MM.1S (cell line): ENCODE measurements at regions not wholly inside any gene's neighbourhood (a gene's known extent, or its start where the extent isn't known, plus 50 kb on each side); places are given as distances from the start of the nearest gene placed in this dataset.

Source experiments
- DNase-seq: peaks from one replicate; pipeline ENCODE4 v3.0.0-alpha.2; 2015
- H2AFZ ChIP-seq: fragments of 300-600 bp; sonication (generic); 2 replicates; pipeline ENCODE4 v1.6.0; 2016; ENCODE audit warnings: antibody characterized with exemption, low read length
- H3F3A ChIP-seq: fragments of 300-600 bp; sonication (generic); 2 replicates; pipeline ENCODE4 v1.6.1; 2016; ENCODE audit warnings: mild to moderate bottlenecking, antibody characterized with exemption, low read length, moderate library complexity, mixed read lengths; ENCODE audit not compliant: insufficient read depth
- H3K27ac ChIP-seq: fragments of 300-600 bp; sonication (generic); 2 replicates; pipeline ENCODE4 v1.5.1; 2016; ENCODE audit warnings: mild to moderate bottlenecking, low read length
- H3K27me3 ChIP-seq: fragments of 300-600 bp; sonication (generic); replicated peaks from 2 replicates; pipeline ENCODE4 v1.6.0; 2016; ENCODE audit warnings: low read length; ENCODE audit not compliant: insufficient read depth
- H3K36me3 ChIP-seq: fragments of 300-600 bp; sonication (generic); replicated peaks from 2 replicates; pipeline ENCODE4 v1.6.1; 2016; ENCODE audit warnings: mild to moderate bottlenecking, low read length, mixed read lengths; ENCODE audit not compliant: insufficient read depth
- H3K4me1 ChIP-seq: fragments of 300-600 bp; sonication (generic); 2 replicates; pipeline ENCODE4 v1.6.1; 2016; ENCODE audit warnings: low read length, mixed read lengths
- H3K4me2 ChIP-seq: fragments of 300-600 bp; sonication (generic); 2 replicates; pipeline ENCODE4 v1.6.0; 2016; ENCODE audit warnings: low read depth, low read length
- H3K4me3 ChIP-seq: fragments of 300-600 bp; sonication (generic); 2 replicates; pipeline ENCODE4 v1.5.1; 2016; ENCODE audit warnings: low read length, mixed read lengths
- H3K79me2 ChIP-seq: fragments of 300-600 bp; sonication (generic); 2 replicates; pipeline ENCODE4 v1.6.1; 2016; ENCODE audit warnings: mixed run types, low read length, mixed read lengths
- H3K9ac ChIP-seq: fragments of 300-600 bp; sonication (generic); 2 replicates; pipeline ENCODE4 v1.6.1; 2016; ENCODE audit warnings: low read length, mixed read lengths
- H3K9me2 ChIP-seq: fragments of 300-600 bp; sonication (generic); replicated peaks from 2 replicates; pipeline ENCODE4 v1.6.1; 2016; ENCODE audit warnings: mild to moderate bottlenecking, low read length, mixed read lengths; ENCODE audit not compliant: insufficient read depth
- H3K9me3 ChIP-seq: fragments of 300-600 bp; sonication (generic); replicated peaks from 2 replicates; pipeline ENCODE4 v1.6.1; 2016; ENCODE audit warnings: mild to moderate bottlenecking, low read length, mixed read lengths; ENCODE audit not compliant: insufficient read depth
- H4K20me1 ChIP-seq: fragments of 300-600 bp; sonication (generic); 2 replicates; pipeline ENCODE4 v1.6.1; 2016; ENCODE audit warnings: mild to moderate bottlenecking, low read length, moderate library complexity, mixed read lengths; ENCODE audit not compliant: insufficient read depth
- CTCF ChIP-seq: fragments of 300-600 bp; sonication (generic); IDR thresholded peaks from 2 replicates; pipeline ENCODE4 v1.5.1; 2016; ENCODE audit warnings: antibody characterized with exemption, low read length, mixed read lengths
- EZH2 ChIP-seq: fragments of 300-600 bp; sonication (generic); optimal IDR thresholded peaks from 2 replicates; pipeline ENCODE3; 2017; ENCODE audit warnings: low read depth, mild to moderate bottlenecking, antibody characterized with exemption, low read length, mixed read lengths
- EZH2phosphoT487 ChIP-seq: fragments of 300-600 bp; sonication (generic); IDR thresholded peaks from 2 replicates; pipeline ENCODE4 v1.6.1; 2018; ENCODE audit warnings: antibody characterized with exemption, low read length

- Histone ChIP-seq H3K9me3 (no peaks in the 10 kb centered on the region), H3F3A (no peaks in the 10 kb centered on the region), H2AFZ (no peak overlapping the region)
Measured at GRCh38 chr13:94776956-94777355, 64.6 kb upstream of the SOX21 start.

GRCh38 chr13:94776300-94776699 is 64.0 kb upstream of the SOX21 start:
- H3K9me3 ChIP-seq: no peaks in the 10 kb centered on the region
- no peaks in the 10 kb centered on the region for H3K36me3 ChIP-seq
- no peak overlapping the region for H2AFZ ChIP-seq
- TF ChIP-seq EZH2phosphoT487 (no peak), CTCF (no peak), EZH2 (no peak)
- no peaks in the 10 kb centered on the region for H3K4me1 ChIP-seq
- no peak overlapping the region for H3K27ac ChIP-seq
- no peak overlapping the region for H3K4me2 ChIP-seq
- no peaks in the 10 kb centered on the region for H3F3A ChIP-seq
- no peaks in the 10 kb centered on the region for H3K27me3 ChIP-seq
- DNase-seq: no peak
- H3K79me2 ChIP-seq: no peaks in the 10 kb centered on the region
- H3K4me3 ChIP-seq: no peak overlapping the region
- no peaks in the 10 kb centered on the region for H4K20me1 ChIP-seq
- no peak overlapping the region for H3K9ac ChIP-seq
- no peaks in the 10 kb centered on the region for H3K9me2 ChIP-seq

More at GRCh38 chr13:94776956-94777355, 64.6 kb upstream of the SOX21 start:
- no peaks in the 10 kb centered on the region for H3K36me3 ChIP-seq
- H4K20me1 ChIP-seq: no peaks in the 10 kb centered on the region
- no peak for DNase-seq
- H3K4me1 ChIP-seq: no peaks in the 10 kb centered on the region
- no peak overlapping the region for H3K4me3 ChIP-seq
- no peak overlapping the region for H3K27ac ChIP-seq
- no peak overlapping the region for H3K4me2 ChIP-seq
- no peaks in the 10 kb centered on the region for H3K79me2 ChIP-seq
- H3K27me3 ChIP-seq: no peaks in the 10 kb centered on the region
- no peak for TF ChIP-seq EZH2
- TF ChIP-seq CTCF: no peak
- TF ChIP-seq EZH2phosphoT487: no peak
- H3K9ac ChIP-seq: no peak overlapping the region
- H3K9me2 ChIP-seq: no peaks in the 10 kb centered on the region

GRCh38 chr13:94765814-94766213 is 53.5 kb upstream of the SOX21 start:
- Histone ChIP-seq H3K4me3 (no peak overlapping the region), H3K27me3 (no peaks in the 10 kb centered on the region), H3K4me2 (no peak overlapping the region), H4K20me1 (no peaks in the 10 kb centered on the region), H3K79me2 (no peaks in the 10 kb centered on the region), H3K9ac (no peak overlapping the region), H3K36me3 (no peaks in the 10 kb centered on the region), H2AFZ (no peak overlapping the region), H3K9me3 (no peaks in the 10 kb centered on the region), H3K4me1 (no peaks in the 10 kb centered on the region), H3F3A (no peaks in the 10 kb centered on the region), H3K9me2 (no peaks in the 10 kb centered on the region), H3K27ac (no peak overlapping the region)
- TF ChIP-seq EZH2phosphoT487 (no peak), EZH2 (no peak), CTCF (no peak)
- no peak for DNase-seq
